ENCODE measurements at regions not wholly inside any gene's neighbourhood (a gene's known extent, or its start where the extent isn't known, plus 50 kb on each side); places are given as distances from the start of the nearest gene placed in this dataset.

DNA sequence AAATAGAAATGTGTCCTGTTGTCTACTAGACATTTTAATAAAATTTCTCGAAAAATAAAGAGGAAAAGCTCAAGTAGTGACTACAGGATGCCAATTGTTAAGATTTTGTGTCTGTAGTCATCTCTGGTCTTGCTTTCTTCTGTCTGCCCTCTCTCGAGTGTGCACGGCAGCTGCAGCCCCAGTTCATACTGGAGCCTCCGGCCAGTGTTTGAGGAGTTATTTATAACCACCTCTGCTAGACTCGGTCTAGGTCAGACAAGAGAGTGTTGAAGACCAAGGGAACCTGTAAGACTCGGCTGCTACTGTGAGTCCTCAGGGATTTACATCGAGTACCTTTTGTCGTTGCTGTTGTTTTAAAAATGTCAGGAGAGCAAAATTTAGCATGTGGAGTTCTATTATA, 810.1 kb upstream of the POU3F3 start:
- H3K9ac ChIP-seq (ENCODE audit: low read length), result no peak overlapping the region
- H3K9me3 ChIP-seq (ENCODE audit: low read length), result no peaks in the 10 kb centered on the region
- H3K79me2 ChIP-seq (replicated peaks; ENCODE audit: insufficient read depth, low read length), result no peaks in the 10 kb centered on the region
- H4K20me1 ChIP-seq (ENCODE audit: insufficient read depth), result no peaks in the 10 kb centered on the region
- no peak for TF ChIP-seq EZH2 (IDR thresholded peaks at IDR 0.05; ENCODE audit: borderline replicate concordance, insufficient read depth, low read length, poor library complexity, severe bottlenecking)
- no peak for TF ChIP-seq RAD21 (conservative IDR thresholded peaks at IDR 0.05)
- no peak for TF ChIP-seq POLR2AphosphoS5 (IDR thresholded peaks at IDR 0.05)
- TF ChIP-seq, protein P1, sequence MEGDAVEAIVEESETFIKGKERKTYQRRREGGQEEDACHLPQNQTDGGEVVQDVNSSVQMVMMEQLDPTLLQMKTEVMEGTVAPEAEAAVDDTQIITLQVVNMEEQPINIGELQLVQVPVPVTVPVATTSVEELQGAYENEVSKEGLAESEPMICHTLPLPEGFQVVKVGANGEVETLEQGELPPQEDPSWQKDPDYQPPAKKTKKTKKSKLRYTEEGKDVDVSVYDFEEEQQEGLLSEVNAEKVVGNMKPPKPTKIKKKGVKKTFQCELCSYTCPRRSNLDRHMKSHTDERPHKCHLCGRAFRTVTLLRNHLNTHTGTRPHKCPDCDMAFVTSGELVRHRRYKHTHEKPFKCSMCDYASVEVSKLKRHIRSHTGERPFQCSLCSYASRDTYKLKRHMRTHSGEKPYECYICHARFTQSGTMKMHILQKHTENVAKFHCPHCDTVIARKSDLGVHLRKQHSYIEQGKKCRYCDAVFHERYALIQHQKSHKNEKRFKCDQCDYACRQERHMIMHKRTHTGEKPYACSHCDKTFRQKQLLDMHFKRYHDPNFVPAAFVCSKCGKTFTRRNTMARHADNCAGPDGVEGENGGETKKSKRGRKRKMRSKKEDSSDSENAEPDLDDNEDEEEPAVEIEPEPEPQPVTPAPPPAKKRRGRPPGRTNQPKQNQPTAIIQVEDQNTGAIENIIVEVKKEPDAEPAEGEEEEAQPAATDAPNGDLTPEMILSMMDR (IDR thresholded peaks at IDR 0.05; ENCODE audit: poor library complexity, severe bottlenecking), result no peak
- no peak for TF ChIP-seq SMC3 (conservative IDR thresholded peaks at IDR 0.05; ENCODE audit: poor library complexity)
- TF ChIP-seq EP300 (conservative IDR thresholded peaks at IDR 0.05; ENCODE audit: poor library complexity, severe bottlenecking), result no peak
- TF ChIP-seq MXI1 (conservative IDR thresholded peaks at IDR 0.05; ENCODE audit: poor library complexity, severe bottlenecking), result no peak
- no peak for TF ChIP-seq TAF1 (IDR thresholded peaks at IDR 0.05; ENCODE audit: low read depth)
- TF ChIP-seq, protein P2, sequence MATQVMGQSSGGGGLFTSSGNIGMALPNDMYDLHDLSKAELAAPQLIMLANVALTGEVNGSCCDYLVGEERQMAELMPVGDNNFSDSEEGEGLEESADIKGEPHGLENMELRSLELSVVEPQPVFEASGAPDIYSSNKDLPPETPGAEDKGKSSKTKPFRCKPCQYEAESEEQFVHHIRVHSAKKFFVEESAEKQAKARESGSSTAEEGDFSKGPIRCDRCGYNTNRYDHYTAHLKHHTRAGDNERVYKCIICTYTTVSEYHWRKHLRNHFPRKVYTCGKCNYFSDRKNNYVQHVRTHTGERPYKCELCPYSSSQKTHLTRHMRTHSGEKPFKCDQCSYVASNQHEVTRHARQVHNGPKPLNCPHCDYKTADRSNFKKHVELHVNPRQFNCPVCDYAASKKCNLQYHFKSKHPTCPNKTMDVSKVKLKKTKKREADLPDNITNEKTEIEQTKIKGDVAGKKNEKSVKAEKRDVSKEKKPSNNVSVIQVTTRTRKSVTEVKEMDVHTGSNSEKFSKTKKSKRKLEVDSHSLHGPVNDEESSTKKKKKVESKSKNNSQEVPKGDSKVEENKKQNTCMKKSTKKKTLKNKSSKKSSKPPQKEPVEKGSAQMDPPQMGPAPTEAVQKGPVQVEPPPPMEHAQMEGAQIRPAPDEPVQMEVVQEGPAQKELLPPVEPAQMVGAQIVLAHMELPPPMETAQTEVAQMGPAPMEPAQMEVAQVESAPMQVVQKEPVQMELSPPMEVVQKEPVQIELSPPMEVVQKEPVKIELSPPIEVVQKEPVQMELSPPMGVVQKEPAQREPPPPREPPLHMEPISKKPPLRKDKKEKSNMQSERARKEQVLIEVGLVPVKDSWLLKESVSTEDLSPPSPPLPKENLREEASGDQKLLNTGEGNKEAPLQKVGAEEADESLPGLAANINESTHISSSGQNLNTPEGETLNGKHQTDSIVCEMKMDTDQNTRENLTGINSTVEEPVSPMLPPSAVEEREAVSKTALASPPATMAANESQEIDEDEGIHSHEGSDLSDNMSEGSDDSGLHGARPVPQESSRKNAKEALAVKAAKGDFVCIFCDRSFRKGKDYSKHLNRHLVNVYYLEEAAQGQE (IDR thresholded peaks at IDR 0.05; ENCODE audit: borderline replicate concordance), result no peak
- H3K27me3 ChIP-seq (ENCODE audit: insufficient read depth, low read depth, low read length), result no peaks in the 10 kb centered on the region
- H3K4me2 ChIP-seq (ENCODE audit: low read length), result no peak overlapping the region
- no peak overlapping the region for H2AFZ ChIP-seq (ENCODE audit: low read depth, low read length)
- H3K9me2 ChIP-seq (ENCODE audit: insufficient read depth, low read length), result no peaks in the 10 kb centered on the region
- no peaks in the 10 kb centered on the region for H3K36me3 ChIP-seq (ENCODE audit: insufficient read depth, low read length)
- H3K4me3 ChIP-seq (ENCODE audit: low read length), result no peak overlapping the region
- no peak overlapping the region for H3K27ac ChIP-seq (ENCODE audit: low read length)
- H3F3A ChIP-seq (ENCODE audit: insufficient read depth, low read length, poor library complexity, severe bottlenecking), result no peaks in the 10 kb centered on the region

DNA sequence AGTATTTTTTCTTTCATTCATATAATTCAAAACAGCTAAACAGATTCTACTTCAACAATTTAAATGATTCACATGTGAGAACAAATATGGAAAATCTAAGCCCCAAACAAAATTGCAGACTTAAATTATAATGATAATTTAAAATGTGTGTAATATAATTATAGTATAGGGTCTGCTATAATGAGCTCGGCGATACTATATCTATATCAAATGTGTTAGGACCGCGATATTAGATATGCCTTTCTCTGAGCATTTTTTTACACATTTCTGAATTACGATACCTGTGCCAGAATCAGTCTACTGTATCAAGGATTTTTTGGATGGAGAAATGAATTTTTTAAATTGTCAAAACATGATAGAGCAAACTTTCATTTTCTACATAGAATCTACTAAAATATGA, 808.8 kb upstream of the POU3F3 start:
- Histone ChIP-seq H3K79me2 (replicated peaks; ENCODE audit: insufficient read depth, low read length) (no peaks in the 10 kb centered on the region), H3K4me3 (ENCODE audit: low read length) (no peak overlapping the region), H3F3A (ENCODE audit: insufficient read depth, low read length, poor library complexity, severe bottlenecking) (no peaks in the 10 kb centered on the region), H3K4me2 (ENCODE audit: low read length) (no peak overlapping the region), H3K9ac (ENCODE audit: low read length) (no peak overlapping the region), H3K36me3 (ENCODE audit: insufficient read depth, low read length) (no peaks in the 10 kb centered on the region), H3K27me3 (ENCODE audit: insufficient read depth, low read depth, low read length) (no peaks in the 10 kb centered on the region), H2AFZ (ENCODE audit: low read depth, low read length) (no peak overlapping the region), H3K27ac (ENCODE audit: low read length) (no peak overlapping the region), H4K20me1 (ENCODE audit: insufficient read depth) (no peaks in the 10 kb centered on the region), H3K9me2 (ENCODE audit: insufficient read depth, low read length) (no peaks in the 10 kb centered on the region), H3K9me3 (ENCODE audit: low read length) (no peaks in the 10 kb centered on the region)
- TF ChIP-seq POLR2AphosphoS5 (IDR thresholded peaks at IDR 0.05), result no peak
- no peak for TF ChIP-seq EP300 (conservative IDR thresholded peaks at IDR 0.05; ENCODE audit: poor library complexity, severe bottlenecking)
- no peak for TF ChIP-seq SMC3 (conservative IDR thresholded peaks at IDR 0.05; ENCODE audit: poor library complexity)
- TF ChIP-seq MXI1 (conservative IDR thresholded peaks at IDR 0.05; ENCODE audit: poor library complexity, severe bottlenecking), result no peak
- TF ChIP-seq RAD21 (conservative IDR thresholded peaks at IDR 0.05), result no peak
- TF ChIP-seq, protein P2 (IDR thresholded peaks at IDR 0.05; ENCODE audit: borderline replicate concordance), result no peak
- TF ChIP-seq EZH2 (IDR thresholded peaks at IDR 0.05; ENCODE audit: borderline replicate concordance, insufficient read depth, low read length, poor library complexity, severe bottlenecking), result no peak
- TF ChIP-seq TAF1 (IDR thresholded peaks at IDR 0.05; ENCODE audit: low read depth), result no peak
- TF ChIP-seq, protein P1 (IDR thresholded peaks at IDR 0.05; ENCODE audit: poor library complexity, severe bottlenecking), result no peak
